Vagina (tissue), 2 donors: ENCODE measurements at regions not wholly inside any gene's neighbourhood (a gene's known extent, or its start where the extent isn't known, plus 50 kb on each side); places are given as distances from the start of the nearest gene placed in this dataset.

Experiments
- POLR2A ChIP-seq, 2 donors: fragments of 450-650 bp; IDR thresholded peaks; one replicate each; pipeline ENCODE4 v1.6.1; 2017; ENCODE audit warnings: antibody characterized with exemption in 2 of 2, mild to moderate bottlenecking in 2 of 2, moderate library complexity in 2 of 2
- POLR2AphosphoS5 ChIP-seq, 2 donors: sonication (generic); formaldehyde crosslinking; IDR thresholded peaks; one replicate each; pipeline ENCODE4 v1.9.0; 2017; ENCODE audit warnings: antibody characterized with exemption in 2 of 2, mild to moderate bottlenecking in 2 of 2, low read depth in 1 of 2; ENCODE audit not compliant: insufficient read depth in 1 of 2
- TF ChIP-seq, protein P1 (sequence below), 3 experiments: fragments of 450-650 bp in 2 of 3; fragments of 200-600 bp in 1 of 3; sonication (generic) in 1 of 3; IDR thresholded peaks; one replicate each; pipeline ENCODE4 v1.5.1; 2017 to 2019; ENCODE audit warnings: antibody characterized with exemption in 3 of 3, mild to moderate bottlenecking in 2 of 3, moderate library complexity in 2 of 3

DNA sequence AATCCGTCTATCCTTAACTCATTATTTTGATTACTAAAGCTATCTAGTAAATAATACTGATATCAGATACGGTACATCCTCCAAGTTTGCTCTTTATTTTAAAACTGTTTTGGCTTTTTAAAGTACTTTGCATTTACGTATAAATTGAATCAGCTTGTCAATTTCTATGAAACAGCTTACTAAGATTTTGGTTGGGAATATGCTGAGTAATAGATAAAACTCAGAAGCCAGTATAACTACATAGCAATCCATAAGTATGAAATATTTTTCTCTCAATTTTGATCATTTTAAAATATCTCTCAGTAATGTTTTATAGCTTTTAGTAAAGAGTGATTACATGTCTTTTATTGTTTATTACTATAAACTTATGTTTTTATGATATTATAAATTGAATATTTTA is 116.2 kb upstream of the SOX11 start:
- TF ChIP-seq, protein P1, sequence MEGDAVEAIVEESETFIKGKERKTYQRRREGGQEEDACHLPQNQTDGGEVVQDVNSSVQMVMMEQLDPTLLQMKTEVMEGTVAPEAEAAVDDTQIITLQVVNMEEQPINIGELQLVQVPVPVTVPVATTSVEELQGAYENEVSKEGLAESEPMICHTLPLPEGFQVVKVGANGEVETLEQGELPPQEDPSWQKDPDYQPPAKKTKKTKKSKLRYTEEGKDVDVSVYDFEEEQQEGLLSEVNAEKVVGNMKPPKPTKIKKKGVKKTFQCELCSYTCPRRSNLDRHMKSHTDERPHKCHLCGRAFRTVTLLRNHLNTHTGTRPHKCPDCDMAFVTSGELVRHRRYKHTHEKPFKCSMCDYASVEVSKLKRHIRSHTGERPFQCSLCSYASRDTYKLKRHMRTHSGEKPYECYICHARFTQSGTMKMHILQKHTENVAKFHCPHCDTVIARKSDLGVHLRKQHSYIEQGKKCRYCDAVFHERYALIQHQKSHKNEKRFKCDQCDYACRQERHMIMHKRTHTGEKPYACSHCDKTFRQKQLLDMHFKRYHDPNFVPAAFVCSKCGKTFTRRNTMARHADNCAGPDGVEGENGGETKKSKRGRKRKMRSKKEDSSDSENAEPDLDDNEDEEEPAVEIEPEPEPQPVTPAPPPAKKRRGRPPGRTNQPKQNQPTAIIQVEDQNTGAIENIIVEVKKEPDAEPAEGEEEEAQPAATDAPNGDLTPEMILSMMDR (IDR thresholded peaks at IDR 0.05) = no peak
- TF ChIP-seq POLR2A (IDR thresholded peaks at IDR 0.05) (no peak), POLR2AphosphoS5 (IDR thresholded peaks at IDR 0.05; ENCODE audit: insufficient read depth in 1 of 2, low read depth in 1 of 2) (no peak)
